ENCODE measurements at regions not wholly inside any gene's neighbourhood (a gene's known extent, or its start where the extent isn't known, plus 50 kb on each side); places are given as distances from the start of the nearest gene placed in this dataset.

GRCh38 chr11:116504541-116505297 is 268.1 kb downstream of the BUD13 start:
- Histone ChIP-seq H3K9ac (no peak overlapping the region), H3K4me2 (no peak overlapping the region), H3F3A (ENCODE audit: low read depth) (peaks cover 13% of the 10 kb centered on the region), H3K36me3 (no peaks in the 10 kb centered on the region), H3K79me2 (ENCODE audit: low read depth) (no peaks in the 10 kb centered on the region), H3K9me3 (ENCODE audit: low read depth) (no peaks in the 10 kb centered on the region), H3K4me3 (no peak overlapping the region), H4K20me1 (ENCODE audit: low read depth) (peaks cover 13% of the 10 kb centered on the region), H3K27ac (no peak overlapping the region), H2AFZ (replicated peaks) (no peak overlapping the region), H3K27me3 (peaks cover 29% of the 10 kb centered on the region), H3K4me1 (peaks cover 38% of the 10 kb centered on the region)
- H3K4me1 Mint-ChIP-seq: peaks cover 62% of the 10 kb centered on the region
- no peak for DNase-seq (ENCODE audit: low spot score)
- H3K27me3 Mint-ChIP-seq (ENCODE audit: insufficient read depth, low read depth): peaks cover 11% of the 10 kb centered on the region
- no peaks in the 10 kb centered on the region for H3K9me3 Mint-ChIP-seq
- TF ChIP-seq EZH2 (IDR thresholded peaks at IDR 0.05) (no peak), EZH2phosphoT487 (IDR thresholded peaks at IDR 0.05) (no peak), CTCF (IDR thresholded peaks at IDR 0.05) (no peak)
- H3K27ac Mint-ChIP-seq: peak overlapping the region; percentile 48
- H3K36me3 Mint-ChIP-seq: no peaks in the 10 kb centered on the region
- H3K4me3 Mint-ChIP-seq: no peak overlapping the region

DNA sequence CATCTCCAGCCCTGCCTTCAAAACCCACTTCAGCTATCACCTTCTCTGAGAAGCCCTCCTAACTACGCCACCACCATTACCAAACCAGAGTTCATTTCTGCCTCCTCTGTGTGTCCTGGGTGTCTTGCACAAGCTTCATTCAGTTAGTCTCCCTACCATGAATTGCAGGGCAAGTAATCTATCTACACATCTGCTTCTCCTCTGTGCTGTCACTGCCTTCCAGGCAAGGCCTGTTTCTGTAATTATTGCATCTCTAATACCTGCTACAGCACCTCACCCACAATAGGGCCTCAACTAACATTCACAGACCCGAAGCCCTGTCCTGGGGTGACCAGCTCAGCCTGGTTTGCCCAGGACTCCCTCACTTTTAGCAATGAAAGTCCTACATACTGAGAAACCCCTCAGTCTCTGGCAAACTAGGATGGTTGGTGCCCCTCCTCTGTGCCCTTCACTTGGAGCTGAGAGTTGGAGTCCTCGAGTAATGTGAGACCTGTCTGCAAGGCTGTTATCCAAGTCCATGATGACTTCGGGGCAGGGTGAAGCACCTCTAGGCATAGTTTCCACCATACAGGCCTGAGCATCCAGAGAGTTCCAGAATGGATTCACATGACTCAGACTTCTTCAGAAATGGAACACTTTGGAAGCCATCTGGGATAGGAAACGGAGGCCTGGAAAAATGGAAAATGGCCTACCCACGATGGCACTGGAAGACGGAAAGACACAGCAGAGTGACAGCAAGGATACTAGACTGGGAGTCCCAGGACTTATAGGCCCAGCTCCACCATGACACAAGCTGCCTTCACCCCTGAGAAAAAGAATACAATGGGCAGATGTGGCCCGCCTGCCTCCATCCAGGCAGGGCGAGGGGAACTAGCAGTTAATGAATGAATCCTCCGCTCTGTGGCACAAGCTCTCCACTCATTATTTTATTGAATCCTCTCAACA is 269.3 kb downstream of the BUD13 start:
- no peaks in the 10 kb centered on the region for H3K79me2 ChIP-seq (ENCODE audit: low read depth)
- H3K9me3 ChIP-seq (ENCODE audit: low read depth): no peaks in the 10 kb centered on the region
- peaks cover 5% of the 10 kb centered on the region for H3K27me3 Mint-ChIP-seq (ENCODE audit: insufficient read depth, low read depth)
- H3K36me3 Mint-ChIP-seq: no peaks in the 10 kb centered on the region
- no peak overlapping the region for H3K4me2 ChIP-seq
- no peak overlapping the region for H3K4me3 ChIP-seq
- H3K27me3 ChIP-seq: peaks cover 39% of the 10 kb centered on the region
- no peaks in the 10 kb centered on the region for H3K36me3 ChIP-seq
- H3K9me3 Mint-ChIP-seq: no peaks in the 10 kb centered on the region
- H3K9ac ChIP-seq: no peak overlapping the region
- DNase-seq (ENCODE audit: low spot score): no peak
- TF ChIP-seq EZH2phosphoT487 (IDR thresholded peaks at IDR 0.05) (no peak), CTCF (IDR thresholded peaks at IDR 0.05) (no peak), EZH2 (IDR thresholded peaks at IDR 0.05) (no peak)
- H2AFZ ChIP-seq (replicated peaks): no peak overlapping the region
- H3F3A ChIP-seq (ENCODE audit: low read depth): peaks cover 13% of the 10 kb centered on the region
- peaks cover 40% of the 10 kb centered on the region for H3K4me1 ChIP-seq
- H3K4me1 Mint-ChIP-seq: peaks cover 69% of the 10 kb centered on the region
- H3K27ac ChIP-seq: no peak overlapping the region
- peaks cover 14% of the 10 kb centered on the region for H4K20me1 ChIP-seq (ENCODE audit: low read depth)
- H3K27ac Mint-ChIP-seq: peak overlapping the region; percentile 48
- H3K4me3 Mint-ChIP-seq: no peak overlapping the region

- H3K36me3 Mint-ChIP-seq: no peaks in the 10 kb centered on the region
These were observed 270.1 kb downstream of the BUD13 start for GRCh38 chr11:116502641-116503061.

More at GRCh38 chr11:116502641-116503061, 270.1 kb downstream of the BUD13 start:
- Mint-ChIP-seq H3K27me3 (ENCODE audit: insufficient read depth, low read depth) (peaks cover 5% of the 10 kb centered on the region), H3K4me3 (no peak overlapping the region), H3K9me3 (no peaks in the 10 kb centered on the region), H3K4me1 (peaks cover 68% of the 10 kb centered on the region), H3K27ac (peak overlapping the region; percentile 6)
- DNase-seq (ENCODE audit: low spot score): no peak
- peaks cover 13% of the 10 kb centered on the region for H3F3A ChIP-seq (ENCODE audit: low read depth)
- H3K4me2 ChIP-seq: no peak overlapping the region
- peaks cover 14% of the 10 kb centered on the region for H4K20me1 ChIP-seq (ENCODE audit: low read depth)
- H3K9me3 ChIP-seq (ENCODE audit: low read depth): no peaks in the 10 kb centered on the region
- no peaks in the 10 kb centered on the region for H3K79me2 ChIP-seq (ENCODE audit: low read depth)
- no peak overlapping the region for H3K27ac ChIP-seq
- no peak for TF ChIP-seq EZH2 (IDR thresholded peaks at IDR 0.05)
- no peak for TF ChIP-seq EZH2phosphoT487 (IDR thresholded peaks at IDR 0.05)
- TF ChIP-seq CTCF (IDR thresholded peaks at IDR 0.05): no peak
- H3K9ac ChIP-seq: no peak overlapping the region
- H2AFZ ChIP-seq (replicated peaks): no peak overlapping the region
- peaks cover 46% of the 10 kb centered on the region for H3K27me3 ChIP-seq
- no peak overlapping the region for H3K4me3 ChIP-seq
- no peaks in the 10 kb centered on the region for H3K36me3 ChIP-seq
- peaks cover 40% of the 10 kb centered on the region for H3K4me1 ChIP-seq
